Ureter (tissue), 1 donor: ENCODE measurements at regions not wholly inside any gene's neighbourhood (a gene's known extent, or its start where the extent isn't known, plus 50 kb on each side); places are given as distances from the start of the nearest gene placed in this dataset.
"Not testable (repeated sequence)": the region's sequence is repeated elsewhere in the genome, so short reads cannot be mapped to it uniquely, and the experiment has no call there.

ENCODE experiments used
- DNase-seq: peaks from one replicate; pipeline ENCODE4 v3.0.0-alpha.2; 2020; ENCODE audit warnings: low spot score
- donor health status: DM: yes; HTN: yes; CAD: no.

GRCh38 chr3:14272959-14273560 lies 94.4 kb downstream of the LSM3 start:
- DNase-seq: not testable (repeated sequence)

GRCh38 chr3:14273901-14274611 lies 95.4 kb downstream of the LSM3 start:
- DNase-seq: no peak

DNA sequence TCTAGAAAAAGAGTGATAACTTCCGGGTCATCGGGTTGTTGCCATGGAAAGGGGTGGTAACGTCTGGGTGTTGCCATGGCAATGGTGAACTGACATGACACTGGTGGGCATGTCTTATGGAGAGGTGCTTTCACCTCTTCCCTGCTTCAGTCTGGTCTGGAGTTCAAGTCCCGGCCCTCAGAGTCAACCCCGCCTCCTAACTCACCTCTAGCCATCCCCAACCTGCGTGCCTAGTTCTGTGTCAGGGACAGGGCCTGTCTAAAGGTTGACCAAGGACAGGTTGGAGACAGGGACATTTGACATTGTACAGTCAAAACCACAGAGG lies 96.0 kb downstream of the LSM3 start:
- no peak for DNase-seq

- no peak for DNase-seq
These were observed 96.7 kb downstream of the LSM3 start for GRCh38 chr3:14274999-14275961.

DNA sequence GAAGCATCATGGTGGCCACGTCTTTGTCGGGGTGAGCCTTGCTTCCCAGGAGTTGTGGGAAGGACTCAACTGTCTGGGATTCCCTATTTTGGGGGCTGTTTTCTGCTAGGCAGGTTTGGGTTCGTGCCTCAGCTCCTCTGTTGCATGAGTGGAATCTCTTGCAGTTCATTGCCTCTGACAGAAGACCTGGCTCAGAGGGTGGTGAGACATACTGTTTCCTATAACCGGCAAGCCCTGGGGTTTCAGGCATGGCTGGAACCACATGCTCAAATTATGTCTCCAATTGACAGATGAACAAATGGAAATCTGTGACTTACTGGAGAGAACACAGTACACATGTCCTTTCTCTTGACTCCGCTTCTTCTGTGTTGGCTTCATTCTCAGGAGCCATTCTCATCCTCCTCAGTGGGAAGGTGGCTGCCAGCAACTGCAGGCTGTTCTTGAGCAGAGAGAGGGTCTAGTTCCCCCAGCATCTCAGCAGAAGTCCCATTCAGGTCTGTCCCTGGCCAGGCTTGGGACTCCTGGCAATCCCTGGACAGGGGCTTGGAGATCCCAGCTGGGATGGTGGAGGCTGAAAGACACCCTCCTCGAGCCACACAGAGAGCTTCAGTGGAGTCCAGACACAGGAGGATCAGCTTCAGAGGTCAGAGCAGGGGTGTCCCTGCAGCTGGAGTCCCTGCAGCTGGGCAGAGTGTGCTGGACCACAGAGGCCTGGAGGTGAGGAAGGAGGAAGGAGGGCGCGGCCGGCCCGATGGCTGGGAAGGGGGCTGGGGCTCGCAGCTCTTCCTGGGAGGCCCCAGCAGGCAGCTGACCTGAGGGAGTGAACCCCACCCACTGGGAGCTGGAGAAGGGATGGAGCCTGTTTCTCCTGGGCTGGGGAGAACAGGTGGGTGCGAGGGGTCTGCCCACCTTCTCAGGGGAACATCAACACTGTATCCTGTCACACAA lies 97.6 kb downstream of the LSM3 start:
- no peak for DNase-seq

- DNase-seq: no peak
These were observed 98.9 kb downstream of the LSM3 start for GRCh38 chr3:14277557-14277956.

DNA sequence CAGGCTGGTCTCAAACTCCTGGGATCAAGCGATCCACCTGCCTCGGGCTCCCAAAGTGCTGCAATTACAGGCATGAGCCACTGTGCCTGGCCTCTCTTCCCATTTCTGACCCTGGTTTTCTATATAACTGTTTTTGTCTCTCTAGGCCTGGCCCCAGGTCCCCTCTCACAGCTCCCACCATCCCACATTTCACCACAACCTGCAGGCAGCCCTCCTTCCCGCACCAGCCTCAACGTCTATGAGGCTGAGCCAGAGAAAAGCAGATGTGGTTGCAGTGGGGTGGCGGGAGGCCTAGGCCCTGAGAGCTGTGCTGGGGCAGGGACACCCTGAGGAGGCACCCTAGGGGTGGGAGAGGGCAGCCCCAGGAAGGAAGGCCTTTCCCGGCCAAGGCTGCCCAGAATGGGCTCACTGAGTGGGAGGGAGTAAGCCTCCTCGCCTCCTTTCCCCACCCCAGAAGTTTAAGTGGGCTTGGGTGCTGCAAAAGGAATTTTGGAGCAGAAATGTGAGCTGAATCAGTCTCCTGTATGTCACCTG lies 99.7 kb downstream of the LSM3 start:
- DNase-seq: no peak

- DNase-seq: no peak
These were observed 100.4 kb downstream of the LSM3 start for GRCh38 chr3:14278799-14279625.

DNA sequence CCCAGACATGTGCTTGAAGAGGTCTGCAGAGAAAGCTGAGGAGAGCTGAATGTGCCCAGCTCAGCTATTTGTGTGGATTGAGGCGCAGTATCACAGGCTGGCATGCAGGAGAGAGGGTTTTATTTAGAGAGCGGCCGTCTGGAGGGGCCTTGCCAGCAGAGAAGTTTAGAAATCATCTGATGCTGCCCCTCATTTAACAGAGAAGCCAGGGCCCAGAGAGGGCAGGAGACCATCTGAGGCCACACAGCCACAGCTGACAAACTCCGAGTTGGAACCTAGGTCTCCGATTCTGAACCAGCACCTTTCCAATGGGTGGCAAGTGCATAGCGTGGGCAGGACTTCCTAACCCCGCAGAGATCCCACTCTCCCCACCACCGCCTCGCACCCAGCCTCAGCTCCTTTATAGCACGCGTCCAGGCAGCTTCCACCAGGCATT lies 101.0 kb downstream of the LSM3 start:
- DNase-seq: no peak

DNA sequence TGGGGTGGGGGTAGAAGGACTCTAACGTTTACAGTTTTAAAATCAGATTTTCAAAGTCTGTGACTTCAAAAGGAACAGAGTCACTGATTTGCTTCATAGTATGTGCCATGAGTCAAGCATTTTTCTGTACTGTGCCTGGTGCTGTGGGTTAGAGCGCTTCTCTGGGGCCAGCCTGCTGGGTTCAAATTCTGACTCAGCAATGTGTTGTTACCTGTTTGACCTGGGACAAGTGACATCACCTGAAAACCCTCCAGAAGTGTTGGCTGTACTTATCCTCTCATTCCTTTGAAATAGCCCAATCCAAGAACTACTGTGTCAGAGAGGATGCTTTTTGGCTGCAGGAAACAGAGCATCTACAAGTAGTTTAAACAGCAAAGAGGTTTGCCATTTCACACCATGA lies 101.7 kb downstream of the LSM3 start:
- no peak for DNase-seq

DNA sequence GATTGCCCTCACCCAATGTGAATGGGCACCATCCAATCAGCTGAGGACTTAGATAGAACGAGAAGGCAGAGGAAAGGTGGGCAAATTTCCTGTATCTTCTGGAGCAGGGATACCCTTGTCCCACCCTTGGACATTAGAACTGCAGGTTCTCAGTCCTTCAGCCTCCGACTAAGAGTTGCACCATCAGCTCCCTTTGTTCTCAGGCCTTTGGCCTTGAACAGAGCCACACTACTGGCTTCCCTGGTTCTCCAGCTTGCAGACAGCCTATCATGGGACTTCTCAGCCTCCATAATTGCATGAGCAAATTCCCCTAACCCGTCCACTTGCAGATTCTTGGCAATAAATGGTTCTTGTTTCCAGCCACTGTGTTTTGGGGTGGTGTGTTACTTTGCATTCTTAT lies 102.4 kb downstream of the LSM3 start:
- no peak for DNase-seq

DNA sequence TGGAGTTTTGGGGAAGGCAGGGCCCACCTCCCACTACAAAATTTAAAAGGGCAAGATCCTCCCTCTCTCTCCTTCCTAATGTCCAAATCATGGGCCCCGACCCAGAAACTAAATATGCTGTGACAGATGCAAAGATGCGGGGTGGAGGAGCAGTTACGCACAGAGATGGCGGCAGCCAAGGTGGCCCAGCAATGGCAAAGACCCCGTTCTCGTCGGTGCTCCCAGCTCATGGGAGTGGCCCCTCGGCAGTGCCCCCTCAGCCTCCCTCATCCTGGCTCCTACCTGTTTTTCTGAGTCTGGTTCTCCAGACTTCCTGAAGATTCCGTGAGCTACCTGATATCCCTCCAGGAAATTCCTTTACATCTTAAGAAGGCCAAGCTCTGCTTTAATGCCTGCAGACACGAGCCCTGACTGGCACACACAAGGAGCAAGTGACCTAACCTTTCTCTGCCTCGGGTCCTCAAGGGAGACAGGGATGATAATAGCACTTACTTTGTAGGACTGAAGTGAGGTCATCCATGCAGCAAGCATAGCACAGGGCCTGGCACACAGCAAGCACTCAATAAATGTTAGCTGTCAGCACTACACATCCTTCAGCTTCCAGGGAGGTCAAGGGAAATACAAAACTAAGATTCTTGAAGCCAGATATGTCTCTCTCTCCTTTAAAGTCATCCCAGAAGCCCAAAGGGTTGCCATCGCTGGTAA lies 103.5 kb downstream of the LSM3 start:
- no peak for DNase-seq

- no peak for DNase-seq
These were observed 104.1 kb downstream of the LSM3 start for GRCh38 chr3:14282706-14283075.

DNA sequence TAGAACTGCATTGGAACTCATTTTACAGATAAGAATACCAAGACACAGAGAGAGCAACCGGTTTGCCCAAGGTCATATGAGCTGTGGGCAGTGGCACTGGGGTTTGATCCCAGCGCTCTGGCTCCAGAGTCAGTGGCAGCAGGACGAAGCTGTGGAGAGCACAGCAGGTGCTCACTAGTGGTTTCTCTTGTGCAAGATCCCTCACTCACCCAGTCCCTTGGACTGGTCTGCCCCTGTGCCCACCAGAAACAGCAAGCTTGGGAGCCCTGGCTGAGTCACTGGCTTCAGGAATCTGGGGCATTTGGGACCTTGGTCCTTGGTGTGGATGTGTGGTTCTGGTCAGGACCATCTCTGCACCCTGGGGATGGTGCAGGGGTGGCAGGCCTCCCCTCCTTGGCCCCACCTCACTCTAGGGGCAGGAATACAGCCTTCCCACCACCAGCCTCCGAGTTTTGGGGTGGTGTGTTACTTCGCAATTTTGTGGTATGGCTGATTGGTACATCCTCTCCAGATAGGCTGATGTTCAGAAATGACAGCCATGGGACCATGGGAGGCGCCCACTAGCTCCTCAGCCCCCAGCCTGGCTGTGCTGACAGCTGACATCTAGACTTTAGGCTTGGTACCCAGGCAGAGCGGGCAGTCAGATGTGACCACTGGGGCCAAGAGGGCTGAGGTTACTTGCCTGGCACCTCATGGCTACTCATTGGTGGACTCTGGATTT lies 104.6 kb downstream of the LSM3 start:
- DNase-seq: no peak

GRCh38 chr3:14283813-14284438 lies 105.3 kb downstream of the LSM3 start:
- DNase-seq: no peak

DNA sequence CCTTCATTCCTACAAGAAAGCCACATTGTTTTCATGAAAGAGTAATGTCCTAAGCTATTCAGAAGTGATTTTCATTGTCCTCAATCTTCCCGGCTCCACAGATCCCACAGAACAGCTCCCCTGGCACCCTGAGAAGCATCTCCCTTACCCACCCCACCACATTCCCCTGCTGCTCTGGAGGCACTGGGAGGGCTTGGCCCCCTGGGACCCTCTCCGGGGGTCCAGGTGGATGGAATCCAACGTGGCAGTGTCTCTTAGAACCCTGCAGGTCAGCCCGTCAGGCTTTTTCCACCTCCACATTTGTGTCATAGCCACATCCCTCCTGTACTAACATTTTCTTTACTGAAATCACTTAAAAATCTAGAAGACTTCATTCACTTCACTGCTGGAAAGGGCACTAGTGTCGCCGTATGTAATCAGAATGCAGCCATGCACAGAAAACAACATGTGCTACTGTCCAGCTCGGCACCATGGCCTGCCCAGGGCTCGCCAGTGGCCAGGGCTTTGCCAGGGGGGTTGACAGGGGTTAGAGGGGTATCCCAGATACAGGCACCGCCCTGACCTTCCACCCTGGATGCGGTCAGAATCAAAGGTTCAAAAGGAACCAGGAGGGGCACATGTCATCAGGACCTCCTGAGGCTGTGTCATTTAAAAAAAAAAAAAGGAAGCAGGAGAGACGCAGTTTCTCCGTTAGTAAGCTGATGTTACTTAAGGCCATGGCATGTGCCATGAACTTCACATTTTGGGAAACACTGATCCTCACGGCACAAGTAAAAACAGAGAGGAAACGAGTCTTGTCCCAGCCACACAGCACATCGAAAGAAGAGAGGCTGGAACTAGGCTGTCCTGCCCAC lies 106.3 kb downstream of the LSM3 start:
- no peak for DNase-seq

GRCh38 chr3:14285548-14285925 lies 106.9 kb downstream of the LSM3 start:
- DNase-seq: no peak
